Mammary epithelial cell (primary cell): ENCODE measurements at regions not wholly inside any gene's neighbourhood (a gene's known extent, or its start where the extent isn't known, plus 50 kb on each side); places are given as distances from the start of the nearest gene placed in this dataset.

Experiments
- CTCF ChIP-seq, 2 donors: IDR thresholded peaks in 1 of 2; conservative IDR thresholded peaks in 1 of 2; 2 replicates each; pipeline ENCODE4 v1.5.1; 2011 to 2012; ENCODE audit warnings: inconsistent platforms in 2 of 2, low read length in 2 of 2, mild to moderate bottlenecking in 2 of 2, control low read depth in 1 of 2, low read depth in 1 of 2; ENCODE audit not compliant: insufficient read depth in 1 of 2; ENCODE audit errors: extremely low read depth in 1 of 2
- EZH2 ChIP-seq: IDR thresholded peaks from 2 replicates; pipeline ENCODE4 v1.6.1; 2012; ENCODE audit warnings: low read length, inconsistent platforms, borderline replicate concordance

GRCh38 chr16:87156195-87156594, 161.0 kb downstream of the C16orf95 start:
- TF ChIP-seq CTCF (conservative IDR thresholded peaks at IDR 0.05 in 1 of 2, IDR thresholded peaks at IDR 0.05 in 1 of 2; ENCODE audit: extremely low read depth in 1 of 2, insufficient read depth in 1 of 2, low read depth in 1 of 2, low read length in 2 of 2) (no peak), EZH2 (no peak)
